SK-N-SH (cell line): ENCODE measurements at regions not wholly inside any gene's neighbourhood (a gene's known extent, or its start where the extent isn't known, plus 50 kb on each side); places are given as distances from the start of the nearest gene placed in this dataset.

Experiments
- CHD2 ChIP-seq: fragments of 150-350 bp; IDR thresholded peaks from 2 replicates; pipeline ENCODE4 v1.6.1; 2018; ENCODE audit warnings: low read length; ENCODE audit not compliant: partially characterized antibody
- EZH2phosphoT487 ChIP-seq: fragments of 200-600 bp; sonication (generic); IDR thresholded peaks from 2 replicates; pipeline ENCODE4 v1.6.1; 2017; ENCODE audit warnings: low read depth, mixed run types, mild to moderate bottlenecking, antibody characterized with exemption, moderate library complexity, borderline replicate concordance
- FOSL2 ChIP-seq: IDR thresholded peaks from 2 replicates; pipeline ENCODE4 v1.4.0; 2012; ENCODE audit warnings: low read depth, mild to moderate bottlenecking, moderate library complexity, borderline replicate concordance
- MAX ChIP-seq: IDR thresholded peaks from 2 replicates; pipeline ENCODE4 v1.4.0; 2012; ENCODE audit warnings: low read depth
- RAD21 ChIP-seq: IDR thresholded peaks from 2 replicates; pipeline ENCODE4 v1.6.1; 2012; ENCODE audit warnings: mild to moderate bottlenecking, low read length
- RCOR1 ChIP-seq: fragments of 150-350 bp; IDR thresholded peaks from 2 replicates; pipeline ENCODE4 v1.6.1; 2017; ENCODE audit warnings: antibody characterized with exemption, low read length
- SMC3 ChIP-seq: IDR thresholded peaks from 2 replicates; pipeline ENCODE4 v1.6.1; 2012; ENCODE audit warnings: low read depth, low read length, improper control_type of control experiment
- TAF1 ChIP-seq: IDR thresholded peaks from 2 replicates; pipeline ENCODE4 v1.6.1; 2012; ENCODE audit warnings: low read depth, mild to moderate bottlenecking, low read length, moderate library complexity, borderline replicate concordance
- USF1 ChIP-seq: IDR thresholded peaks from 2 replicates; pipeline ENCODE4 v1.4.0; 2012; ENCODE audit warnings: low read depth, borderline replicate concordance
- YY1 ChIP-seq: IDR thresholded peaks from 2 replicates; pipeline ENCODE4 v1.4.0; 2012; ENCODE audit warnings: low read depth, mild to moderate bottlenecking
- TF ChIP-seq, protein P1 (sequence below): fragments of 150-350 bp; IDR thresholded peaks from 2 replicates; pipeline ENCODE4 v1.6.1; 2017; ENCODE audit warnings: antibody characterized with exemption, low read length, low read depth, borderline replicate concordance
- TF ChIP-seq, protein P2 (sequence below): fragments of 200-600 bp; sonication (generic); IDR thresholded peaks from 2 replicates; pipeline ENCODE4 v1.6.1; 2017; ENCODE audit warnings: antibody characterized with exemption, mild to moderate bottlenecking, moderate library complexity

- TF ChIP-seq MAX (no peak), YY1 (no peak), USF1 (no peak), SMC3 (no peak), FOSL2 (no peak), EZH2phosphoT487 (no peak), CHD2 (no peak), RCOR1 (no peak), TAF1 (no peak), RAD21 (no peak)
- TF ChIP-seq, protein P1, sequence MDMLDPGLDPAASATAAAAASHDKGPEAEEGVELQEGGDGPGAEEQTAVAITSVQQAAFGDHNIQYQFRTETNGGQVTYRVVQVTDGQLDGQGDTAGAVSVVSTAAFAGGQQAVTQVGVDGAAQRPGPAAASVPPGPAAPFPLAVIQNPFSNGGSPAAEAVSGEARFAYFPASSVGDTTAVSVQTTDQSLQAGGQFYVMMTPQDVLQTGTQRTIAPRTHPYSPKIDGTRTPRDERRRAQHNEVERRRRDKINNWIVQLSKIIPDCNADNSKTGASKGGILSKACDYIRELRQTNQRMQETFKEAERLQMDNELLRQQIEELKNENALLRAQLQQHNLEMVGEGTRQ: no peak
- TF ChIP-seq, protein P2, sequence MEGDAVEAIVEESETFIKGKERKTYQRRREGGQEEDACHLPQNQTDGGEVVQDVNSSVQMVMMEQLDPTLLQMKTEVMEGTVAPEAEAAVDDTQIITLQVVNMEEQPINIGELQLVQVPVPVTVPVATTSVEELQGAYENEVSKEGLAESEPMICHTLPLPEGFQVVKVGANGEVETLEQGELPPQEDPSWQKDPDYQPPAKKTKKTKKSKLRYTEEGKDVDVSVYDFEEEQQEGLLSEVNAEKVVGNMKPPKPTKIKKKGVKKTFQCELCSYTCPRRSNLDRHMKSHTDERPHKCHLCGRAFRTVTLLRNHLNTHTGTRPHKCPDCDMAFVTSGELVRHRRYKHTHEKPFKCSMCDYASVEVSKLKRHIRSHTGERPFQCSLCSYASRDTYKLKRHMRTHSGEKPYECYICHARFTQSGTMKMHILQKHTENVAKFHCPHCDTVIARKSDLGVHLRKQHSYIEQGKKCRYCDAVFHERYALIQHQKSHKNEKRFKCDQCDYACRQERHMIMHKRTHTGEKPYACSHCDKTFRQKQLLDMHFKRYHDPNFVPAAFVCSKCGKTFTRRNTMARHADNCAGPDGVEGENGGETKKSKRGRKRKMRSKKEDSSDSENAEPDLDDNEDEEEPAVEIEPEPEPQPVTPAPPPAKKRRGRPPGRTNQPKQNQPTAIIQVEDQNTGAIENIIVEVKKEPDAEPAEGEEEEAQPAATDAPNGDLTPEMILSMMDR: no peak
These were observed 177.8 kb downstream of the ST6GAL2 start for GRCh38 chr2:106708209-106708608.
